ENCODE measurements at regions not wholly inside any gene's neighbourhood (a gene's known extent, or its start where the extent isn't known, plus 50 kb on each side); places are given as distances from the start of the nearest gene placed in this dataset.
A peak's percentile ranks its signal among the peaks of the same experiment; 100 is the strongest.

- no peaks in the 10 kb centered on the region for H3K36me3 ChIP-seq (replicated peaks; ENCODE audit: low read depth, low read length)
- H3K27me3 ChIP-seq (ENCODE audit: low read depth, low read length): peaks cover 4% of the 10 kb centered on the region; the same call in 1 of the 2 replicates
- no peaks in the 10 kb centered on the region for H3K79me2 ChIP-seq (ENCODE audit: low read length)
- no peak overlapping the region for H3K4me3 ChIP-seq (ENCODE audit: low read length)
- H3K9ac ChIP-seq (ENCODE audit: low read length): no peak overlapping the region
- no peak overlapping the region for H3K4me2 ChIP-seq (ENCODE audit: low read length)
- no peak overlapping the region for H3K27ac ChIP-seq (ENCODE audit: low read length)
- no peak overlapping the region for H2AFZ ChIP-seq (ENCODE audit: low read depth, low read length)
- TF ChIP-seq CTCF (IDR thresholded peaks at IDR 0.05; ENCODE audit: low read depth, low read length) (no peak), EZH2phosphoT487 (IDR thresholded peaks at IDR 0.05; ENCODE audit: low read depth) (no peak)
- H3K9me3 ChIP-seq (ENCODE audit: insufficient read depth, low read length): no peaks in the 10 kb centered on the region
- peaks cover 30% of the 10 kb centered on the region for H3K4me1 ChIP-seq (ENCODE audit: low read length)
- no peaks in the 10 kb centered on the region for H4K20me1 ChIP-seq (ENCODE audit: insufficient read depth, low read length)
Measured at GRCh38 chr1:199155166-199156019, 516.6 kb downstream of the PTPRC start.

GRCh38 chr1:199157494-199157893 lies 518.7 kb downstream of the PTPRC start:
- H3K4me1 ChIP-seq (ENCODE audit: low read length): peaks cover 28% of the 10 kb centered on the region
- H2AFZ ChIP-seq (ENCODE audit: low read depth, low read length): no peak overlapping the region
- H4K20me1 ChIP-seq (ENCODE audit: insufficient read depth, low read length): no peaks in the 10 kb centered on the region
- no peak overlapping the region for H3K9ac ChIP-seq (ENCODE audit: low read length)
- H3K27me3 ChIP-seq (ENCODE audit: low read depth, low read length): peaks cover 2% of the 10 kb centered on the region; the same call in 1 of the 2 replicates
- H3K9me3 ChIP-seq (ENCODE audit: insufficient read depth, low read length): no peaks in the 10 kb centered on the region
- no peak overlapping the region for H3K4me3 ChIP-seq (ENCODE audit: low read length)
- no peaks in the 10 kb centered on the region for H3K79me2 ChIP-seq (ENCODE audit: low read length)
- no peaks in the 10 kb centered on the region for H3K36me3 ChIP-seq (replicated peaks; ENCODE audit: low read depth, low read length)
- no peak overlapping the region for H3K4me2 ChIP-seq (ENCODE audit: low read length)
- TF ChIP-seq EZH2phosphoT487 (IDR thresholded peaks at IDR 0.05; ENCODE audit: low read depth): no peak
- TF ChIP-seq CTCF (IDR thresholded peaks at IDR 0.05; ENCODE audit: low read depth, low read length): no peak
- H3K27ac ChIP-seq (ENCODE audit: low read length): no peak overlapping the region

DNA sequence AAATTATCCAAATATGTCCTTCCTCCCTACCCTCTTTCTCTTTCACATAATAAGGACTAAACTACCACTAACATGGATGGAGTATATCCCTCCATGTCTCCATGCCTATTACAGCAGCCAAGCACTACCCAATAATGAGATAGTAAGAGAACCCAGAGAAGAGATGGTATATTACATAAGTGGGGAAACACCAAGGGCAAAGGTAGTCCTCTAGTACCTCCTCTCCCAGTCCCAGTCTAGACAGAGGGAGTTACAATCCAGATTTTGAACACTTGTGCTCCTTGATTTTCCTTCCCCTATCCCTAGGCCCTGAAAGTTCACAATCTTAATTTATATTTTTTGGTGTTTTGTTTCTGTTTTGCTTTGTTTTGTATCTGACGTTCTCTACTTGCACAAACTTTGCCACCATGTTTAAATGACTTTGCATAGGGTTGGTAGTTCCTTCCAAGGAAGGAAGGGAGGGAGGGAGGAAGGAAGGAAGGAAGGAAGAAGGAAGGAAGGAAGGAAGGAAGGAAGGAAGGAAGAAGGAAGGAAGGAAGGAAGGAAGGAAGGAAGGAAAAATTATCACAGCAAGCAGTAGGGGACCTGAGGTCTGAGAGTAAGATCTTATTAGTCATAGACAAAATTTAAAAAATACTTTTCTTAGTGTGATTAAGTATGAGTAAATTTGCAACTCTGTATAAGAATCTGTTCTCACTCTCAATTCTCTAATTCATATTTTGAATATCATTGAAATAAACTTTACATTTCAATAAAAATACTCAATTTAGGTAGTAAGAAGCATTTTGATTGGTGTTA lies 521.9 kb downstream of the PTPRC start:
- H3K4me2 ChIP-seq (ENCODE audit: low read length): peak overlapping the region; percentile 2; the same call in 1 of the 2 replicates
- no peaks in the 10 kb centered on the region for H3K79me2 ChIP-seq (ENCODE audit: low read length)
- H2AFZ ChIP-seq (ENCODE audit: low read depth, low read length): no peak overlapping the region
- TF ChIP-seq EZH2phosphoT487 (IDR thresholded peaks at IDR 0.05; ENCODE audit: low read depth) (no peak), CTCF (IDR thresholded peaks at IDR 0.05; ENCODE audit: low read depth, low read length) (no peak)
- H3K4me1 ChIP-seq (ENCODE audit: low read length): peaks cover 18% of the 10 kb centered on the region
- no peaks in the 10 kb centered on the region for H3K9me3 ChIP-seq (ENCODE audit: insufficient read depth, low read length)
- H4K20me1 ChIP-seq (ENCODE audit: insufficient read depth, low read length): no peaks in the 10 kb centered on the region
- H3K4me3 ChIP-seq (ENCODE audit: low read length): no peak overlapping the region
- no peaks in the 10 kb centered on the region for H3K36me3 ChIP-seq (replicated peaks; ENCODE audit: low read depth, low read length)
- H3K27me3 ChIP-seq (ENCODE audit: low read depth, low read length): no peaks in the 10 kb centered on the region
- no peak overlapping the region for H3K27ac ChIP-seq (ENCODE audit: low read length)
- no peak overlapping the region for H3K9ac ChIP-seq (ENCODE audit: low read length)

DNA sequence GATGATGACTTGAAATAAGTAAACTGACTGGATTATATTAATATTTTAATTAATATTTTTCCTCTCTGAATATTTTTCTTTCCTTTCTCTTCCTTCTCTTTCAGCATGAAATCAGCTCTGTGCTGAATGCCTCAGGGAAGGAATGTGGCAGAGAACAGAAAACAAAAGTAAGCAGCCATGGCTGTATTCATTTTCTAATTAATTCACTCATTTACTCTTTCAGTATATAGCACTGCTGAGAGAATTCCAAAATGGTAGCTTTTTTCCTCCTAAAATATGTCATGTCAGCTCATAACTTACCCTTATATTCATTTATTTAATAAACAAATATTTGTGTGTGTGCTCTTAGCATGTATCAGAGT lies 522.5 kb downstream of the PTPRC start:
- no peaks in the 10 kb centered on the region for H3K79me2 ChIP-seq (ENCODE audit: low read length)
- H3K27ac ChIP-seq (ENCODE audit: low read length): no peak overlapping the region
- TF ChIP-seq CTCF (IDR thresholded peaks at IDR 0.05; ENCODE audit: low read depth, low read length) (no peak), EZH2phosphoT487 (IDR thresholded peaks at IDR 0.05; ENCODE audit: low read depth) (no peak)
- H3K4me2 ChIP-seq (ENCODE audit: low read length): peak overlapping the region; percentile 10; the same call in 1 of the 2 replicates
- no peaks in the 10 kb centered on the region for H3K27me3 ChIP-seq (ENCODE audit: low read depth, low read length)
- H3K36me3 ChIP-seq (replicated peaks; ENCODE audit: low read depth, low read length): no peaks in the 10 kb centered on the region
- H3K4me1 ChIP-seq (ENCODE audit: low read length): peaks cover 18% of the 10 kb centered on the region
- no peak overlapping the region for H3K4me3 ChIP-seq (ENCODE audit: low read length)
- 0 out of 2 replicates have a peak overlapping the region, but pooled peaks have one; percentile 7 for H2AFZ ChIP-seq (ENCODE audit: low read depth, low read length)
- H3K9me3 ChIP-seq (ENCODE audit: insufficient read depth, low read length): no peaks in the 10 kb centered on the region
- H3K9ac ChIP-seq (ENCODE audit: low read length): no peak overlapping the region
- no peaks in the 10 kb centered on the region for H4K20me1 ChIP-seq (ENCODE audit: insufficient read depth, low read length)

Measured in OCI-LY3 (cell line).